Ishikawa (cell line): ENCODE measurements at regions not wholly inside any gene's neighbourhood (a gene's known extent, or its start where the extent isn't known, plus 50 kb on each side); places are given as distances from the start of the nearest gene placed in this dataset.

ENCODE experiments used
- CEBPB ChIP-seq: IDR thresholded peaks from 2 replicates; pipeline ENCODE4 v1.6.1; 2012
- CREB1 ChIP-seq: IDR thresholded peaks from 2 replicates; pipeline ENCODE4 v1.6.1; 2012; ENCODE audit warnings: low read depth
- EGR1 ChIP-seq: IDR thresholded peaks from 2 replicates; pipeline ENCODE4 v1.6.1; 2012
- EP300 ChIP-seq: IDR thresholded peaks from 2 replicates; pipeline ENCODE4 v1.6.1; 2012; ENCODE audit warnings: borderline replicate concordance
- FOXM1 ChIP-seq: IDR thresholded peaks from 2 replicates; pipeline ENCODE4 v1.6.1; 2012; ENCODE audit warnings: low read depth, borderline replicate concordance
- MAX ChIP-seq: IDR thresholded peaks from 2 replicates; pipeline ENCODE4 v1.6.1; 2012
- NFIC ChIP-seq: IDR thresholded peaks from 2 replicates; pipeline ENCODE4 v1.6.1; 2012
- RAD21 ChIP-seq: IDR thresholded peaks from 2 replicates; pipeline ENCODE4 v1.6.1; 2012; ENCODE audit warnings: low read depth
- REST ChIP-seq: IDR thresholded peaks from 2 replicates; pipeline ENCODE4 v1.6.1; 2012; ENCODE audit warnings: low read depth, mild to moderate bottlenecking
- TAF1 ChIP-seq: IDR thresholded peaks from 2 replicates; pipeline ENCODE4 v1.6.1; 2012; ENCODE audit warnings: low read depth, mild to moderate bottlenecking
- TCF12 ChIP-seq: IDR thresholded peaks from 2 replicates; pipeline ENCODE4 v1.6.1; 2012; ENCODE audit warnings: low read depth
- TEAD4 ChIP-seq: IDR thresholded peaks from 2 replicates; pipeline ENCODE4 v1.6.1; 2012
- YY1 ChIP-seq: IDR thresholded peaks from 2 replicates; pipeline ENCODE4 v1.6.1; 2012; ENCODE audit warnings: low read depth
- ZBTB7A ChIP-seq: IDR thresholded peaks from 2 replicates; pipeline ENCODE4 v1.6.1; 2012; ENCODE audit warnings: low read depth
- TF ChIP-seq, protein P1 (sequence below): IDR thresholded peaks from 2 replicates; pipeline ENCODE4 v1.6.1; 2012

GRCh38 chr17:43344685-43345084, 54.1 kb upstream of the ARL4D start:
- TF ChIP-seq ZBTB7A: 0 out of 2 replicates have a peak, but pooled peaks have one; percentile 43
- no peak for TF ChIP-seq YY1
- TF ChIP-seq NFIC: peak; percentile 58

GRCh38 chr17:43342589-43342890, 56.3 kb upstream of the ARL4D start:
- TF ChIP-seq CREB1 (no peak), NFIC (no peak), YY1 (no peak), CEBPB (no peak), RAD21 (no peak), TAF1 (no peak), TEAD4 (no peak), EGR1 (no peak), TCF12 (no peak), EP300 (no peak), MAX (no peak), FOXM1 (no peak), REST (no peak)
- TF ChIP-seq, protein P1, sequence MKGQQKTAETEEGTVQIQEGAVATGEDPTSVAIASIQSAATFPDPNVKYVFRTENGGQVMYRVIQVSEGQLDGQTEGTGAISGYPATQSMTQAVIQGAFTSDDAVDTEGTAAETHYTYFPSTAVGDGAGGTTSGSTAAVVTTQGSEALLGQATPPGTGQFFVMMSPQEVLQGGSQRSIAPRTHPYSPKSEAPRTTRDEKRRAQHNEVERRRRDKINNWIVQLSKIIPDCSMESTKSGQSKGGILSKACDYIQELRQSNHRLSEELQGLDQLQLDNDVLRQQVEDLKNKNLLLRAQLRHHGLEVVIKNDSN: no peak

DNA sequence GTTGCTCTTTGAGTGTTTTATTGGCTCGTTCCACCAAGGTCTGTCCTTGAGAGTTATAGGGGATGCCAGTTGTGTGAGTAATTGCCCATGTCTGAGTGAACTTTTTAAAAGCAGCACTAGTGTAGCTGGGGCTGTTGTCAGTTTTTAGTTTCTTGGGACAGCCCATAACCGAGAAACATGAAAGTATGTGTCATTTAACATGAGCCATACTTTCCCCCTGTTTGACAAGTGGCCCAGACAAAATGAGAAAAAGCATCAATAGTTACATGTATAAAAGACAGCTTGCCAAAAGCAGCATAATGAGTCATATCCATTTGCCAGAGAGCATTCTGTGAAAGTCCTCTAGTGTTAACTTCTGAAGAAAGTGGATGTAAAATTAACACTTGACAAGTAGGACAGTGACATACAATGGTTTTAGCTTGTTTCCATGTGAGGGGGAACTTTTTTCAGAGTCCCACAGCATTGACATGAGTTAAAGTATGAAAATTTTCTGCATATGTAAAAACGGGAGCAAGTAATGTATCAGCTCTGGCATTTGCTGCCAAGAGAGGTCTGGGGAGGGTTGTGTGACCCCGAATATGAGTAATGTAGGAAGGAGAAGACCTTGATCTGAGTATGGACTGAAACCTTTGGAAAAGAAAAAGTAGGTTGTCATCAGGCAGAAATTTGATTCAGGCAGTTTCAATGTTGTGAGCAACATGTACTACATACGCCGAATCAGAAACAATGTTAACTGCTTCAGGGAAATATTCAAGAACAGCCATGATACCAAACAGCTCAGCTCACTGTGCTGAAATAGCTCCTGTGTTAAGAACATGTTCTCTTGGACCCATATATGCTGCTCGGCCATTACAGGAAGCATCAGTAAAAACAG, 56.8 kb upstream of the ARL4D start:
- no peak for TF ChIP-seq TEAD4
- TF ChIP-seq EGR1: no peak

GRCh38 chr17:43338886-43339516, 59.8 kb upstream of the ARL4D start:
- TF ChIP-seq RAD21 (peak; percentile 65), NFIC (no peak)

- TF ChIP-seq, protein P1: no peak
- TF ChIP-seq EGR1 (no peak), ZBTB7A (no peak), NFIC (no peak), FOXM1 (no peak), CEBPB (no peak), MAX (no peak), RAD21 (no peak), EP300 (no peak), TEAD4 (0 out of 2 replicates have a peak, but pooled peaks have one; percentile 2), CREB1 (no peak), TAF1 (no peak), TCF12 (peak; percentile 24; the same call in 1 of the 2 replicates), REST (no peak)
These were observed 60.9 kb upstream of the ARL4D start for GRCh38 chr17:43337684-43338428.
